ENCODE measurements at regions not wholly inside any gene's neighbourhood (a gene's known extent, or its start where the extent isn't known, plus 50 kb on each side); places are given as distances from the start of the nearest gene placed in this dataset.

- no peak for TF ChIP-seq CTCF (IDR thresholded peaks at IDR 0.05)
- no peak for TF ChIP-seq TCF7L2 (IDR thresholded peaks at IDR 0.05; ENCODE audit: low read depth, low read length)
These were observed 77.8 kb upstream of the TEX13D start for GRCh38 chrX:124254611-124255010.
